Brain microvascular endothelial cell (primary cell): ENCODE measurements at regions not wholly inside any gene's neighbourhood (a gene's known extent, or its start where the extent isn't known, plus 50 kb on each side); places are given as distances from the start of the nearest gene placed in this dataset.

Source experiments
- DNase-seq: peaks from one replicate; pipeline ENCODE4 v3.0.0-alpha.2; 2020
- H3K27ac ChIP-seq: fragments of 250-450 bp; sonication (Bioruptor Pico); 2 replicates; pipeline ENCODE4 v1.5.1; 2020; ENCODE audit warnings: mild to moderate bottlenecking, moderate library complexity
- H3K27me3 ChIP-seq: fragments of 250-450 bp; sonication (Bioruptor Pico); replicated peaks from 2 replicates; pipeline ENCODE4 v1.5.1; 2020; ENCODE audit warnings: mild to moderate bottlenecking
- H3K36me3 ChIP-seq: fragments of 250-450 bp; sonication (Bioruptor Pico); replicated peaks from 2 replicates; pipeline ENCODE4 v1.5.1; 2020; ENCODE audit warnings: mild to moderate bottlenecking
- H3K4me3 ChIP-seq: 2 replicates; pipeline ENCODE4 v1.5.1; 2011; ENCODE audit warnings: low read depth, mild to moderate bottlenecking, control low read depth, low read length, moderate library complexity
- CTCF ChIP-seq: IDR thresholded peaks from 2 replicates; pipeline ENCODE4 v1.5.1; 2011; ENCODE audit warnings: low read depth, mild to moderate bottlenecking, moderate library complexity, low read length, control low read depth, inconsistent platforms; ENCODE audit errors: missing control alignments
- in situ Hi-C: cut with HindIII; loops from 2 replicates; pipeline ENCODE4 v1.10.0; 2017; ENCODE audit warnings: low sequenced_read_pairs, low pct_ligation_motif_present

DNA sequence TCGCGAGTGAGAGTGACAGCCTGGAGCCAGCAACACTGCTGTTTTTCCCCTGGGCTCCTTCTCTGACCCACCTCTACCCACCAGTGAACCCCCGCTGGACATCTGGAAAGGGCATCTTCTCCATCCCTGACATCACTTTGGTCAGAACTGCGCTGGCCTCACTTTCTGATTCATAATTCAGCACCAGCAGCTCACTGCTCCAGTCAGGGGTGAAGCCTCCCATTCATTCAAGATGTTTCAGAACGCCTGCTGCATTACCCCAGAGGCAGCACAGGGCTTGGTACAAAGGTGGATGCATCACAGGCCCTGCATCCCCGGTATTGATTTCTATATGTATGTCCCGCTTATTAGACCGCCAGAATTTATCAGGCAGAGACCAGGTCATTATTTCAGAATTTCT lies 182.8 kb upstream of the TSHZ3 start:
- no peak for DNase-seq
- in situ Hi-C loops, result no loop called here
- TF ChIP-seq CTCF, result no peak
- Histone ChIP-seq H3K36me3 (no peaks in the 10 kb centered on the region), H3K27me3 (no peaks in the 10 kb centered on the region), H3K4me3 (no peak overlapping the region), H3K27ac (no peak overlapping the region)

DNA sequence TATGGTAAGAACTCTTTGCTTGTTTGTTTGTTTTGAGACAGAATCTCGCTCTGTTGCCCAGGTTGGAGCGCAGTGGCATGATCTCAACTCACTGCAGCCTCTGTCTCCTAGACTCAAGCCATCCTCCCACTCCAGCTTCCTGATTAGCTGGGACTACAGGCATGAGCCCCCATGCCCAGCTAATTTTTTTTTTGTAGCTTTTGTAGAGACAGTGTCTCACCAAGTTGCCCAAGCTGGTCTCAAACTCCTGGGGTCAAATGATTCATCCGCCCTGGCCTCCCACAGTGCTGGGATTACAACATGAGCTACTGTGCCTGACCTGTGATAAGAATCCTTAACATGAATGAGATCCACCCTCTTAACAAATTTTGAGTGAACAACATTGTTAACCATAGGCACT lies 183.9 kb upstream of the TSHZ3 start:
- Histone ChIP-seq H3K27ac (no peak overlapping the region), H3K27me3 (no peaks in the 10 kb centered on the region), H3K4me3 (no peak overlapping the region), H3K36me3 (no peaks in the 10 kb centered on the region)
- TF ChIP-seq CTCF, result no peak
- in situ Hi-C loops, result no loop called here
- DNase-seq, result no peak

- in situ Hi-C loops, result no loop called here
- Histone ChIP-seq H3K27me3 (no peaks in the 10 kb centered on the region), H3K4me3 (no peak overlapping the region), H3K27ac (no peak overlapping the region), H3K36me3 (no peaks in the 10 kb centered on the region)
- no peak for TF ChIP-seq CTCF
- no peak for DNase-seq
Measured at GRCh38 chr19:31534231-31534630, 185.0 kb upstream of the TSHZ3 start.

DNA sequence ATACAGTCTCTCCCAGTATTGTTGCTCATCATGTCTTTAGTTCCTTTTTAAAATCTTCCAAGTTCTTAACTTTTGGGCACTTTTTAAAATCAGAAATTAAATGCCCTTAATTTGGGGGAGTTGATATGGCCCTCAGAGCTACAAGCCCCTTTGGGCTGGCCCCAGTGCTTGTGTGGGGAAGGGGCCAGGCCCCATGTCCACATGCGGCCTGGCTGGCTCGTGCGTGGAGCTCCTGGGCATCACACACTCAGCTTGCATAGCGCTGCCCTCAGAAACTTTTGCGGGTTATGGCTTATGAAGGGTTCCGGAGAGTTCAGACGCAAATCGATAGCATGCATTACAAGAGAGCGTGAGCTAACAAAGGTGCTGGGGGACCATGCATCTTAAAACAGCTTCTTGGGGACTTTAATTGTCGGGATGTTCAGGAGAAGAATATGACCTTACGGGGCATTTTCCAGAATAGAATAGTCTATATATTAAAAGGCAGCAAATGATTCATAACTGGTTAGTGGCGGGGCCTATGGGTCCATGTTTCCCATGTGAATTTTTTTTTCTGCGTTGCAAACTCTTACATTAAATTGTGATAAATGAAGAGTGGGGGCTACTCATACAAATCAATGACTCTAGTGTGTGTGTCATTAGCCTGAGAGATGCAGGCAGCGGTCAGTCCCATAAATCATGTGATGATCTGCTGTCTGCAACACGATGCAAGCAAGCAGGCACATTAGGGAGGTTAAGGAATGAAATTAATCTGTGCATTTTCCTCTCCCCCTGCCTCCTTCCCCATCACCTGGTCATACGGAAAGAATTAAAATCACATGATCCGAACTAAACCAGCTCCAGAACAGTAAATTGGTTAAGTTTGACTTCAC lies 185.8 kb upstream of the TSHZ3 start:
- in situ Hi-C loops, result no loop called here
- H3K36me3 ChIP-seq, result no peaks in the 10 kb centered on the region
- no peak overlapping the region for H3K4me3 ChIP-seq
- H3K27ac ChIP-seq, result no peak overlapping the region
- H3K27me3 ChIP-seq, result no peaks in the 10 kb centered on the region
- TF ChIP-seq CTCF, result no peak
- DNase-seq, result no peak

- Histone ChIP-seq H3K27me3 (no peaks in the 10 kb centered on the region), H3K27ac (no peak overlapping the region), H3K4me3 (no peak overlapping the region), H3K36me3 (no peaks in the 10 kb centered on the region)
- no peak for DNase-seq
- in situ Hi-C loops, result no loop called here
- TF ChIP-seq CTCF, result no peak
Measured at GRCh38 chr19:31535691-31536460, 186.6 kb upstream of the TSHZ3 start.
